OCI-LY7 (cell line): ENCODE measurements at regions not wholly inside any gene's neighbourhood (a gene's known extent, or its start where the extent isn't known, plus 50 kb on each side); places are given as distances from the start of the nearest gene placed in this dataset.

ENCODE experiments used
- EZH2phosphoT487 ChIP-seq: fragments of 200-600 bp; sonication (generic); IDR thresholded peaks from 2 replicates; pipeline ENCODE4 v1.6.1; 2018; ENCODE audit warnings: low read depth, borderline replicate concordance, mild to moderate bottlenecking, mixed run types, antibody characterized with exemption, low read length, moderate library complexity, mixed read lengths
- TF ChIP-seq, protein P1 (sequence below): fragments of 200-600 bp; sonication (generic); conservative IDR thresholded peaks from 2 replicates; pipeline ENCODE4 v1.5.1; 2014; ENCODE audit warnings: mild to moderate bottlenecking, antibody characterized with exemption, low read length, moderate library complexity, mixed read lengths

GRCh38 chr5:144102979-144103378 is 67.5 kb downstream of the YIPF5 start:
- TF ChIP-seq, protein P1, sequence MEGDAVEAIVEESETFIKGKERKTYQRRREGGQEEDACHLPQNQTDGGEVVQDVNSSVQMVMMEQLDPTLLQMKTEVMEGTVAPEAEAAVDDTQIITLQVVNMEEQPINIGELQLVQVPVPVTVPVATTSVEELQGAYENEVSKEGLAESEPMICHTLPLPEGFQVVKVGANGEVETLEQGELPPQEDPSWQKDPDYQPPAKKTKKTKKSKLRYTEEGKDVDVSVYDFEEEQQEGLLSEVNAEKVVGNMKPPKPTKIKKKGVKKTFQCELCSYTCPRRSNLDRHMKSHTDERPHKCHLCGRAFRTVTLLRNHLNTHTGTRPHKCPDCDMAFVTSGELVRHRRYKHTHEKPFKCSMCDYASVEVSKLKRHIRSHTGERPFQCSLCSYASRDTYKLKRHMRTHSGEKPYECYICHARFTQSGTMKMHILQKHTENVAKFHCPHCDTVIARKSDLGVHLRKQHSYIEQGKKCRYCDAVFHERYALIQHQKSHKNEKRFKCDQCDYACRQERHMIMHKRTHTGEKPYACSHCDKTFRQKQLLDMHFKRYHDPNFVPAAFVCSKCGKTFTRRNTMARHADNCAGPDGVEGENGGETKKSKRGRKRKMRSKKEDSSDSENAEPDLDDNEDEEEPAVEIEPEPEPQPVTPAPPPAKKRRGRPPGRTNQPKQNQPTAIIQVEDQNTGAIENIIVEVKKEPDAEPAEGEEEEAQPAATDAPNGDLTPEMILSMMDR, result no peak
- no peak for TF ChIP-seq EZH2phosphoT487
